ENCODE measurements at regions not wholly inside any gene's neighbourhood (a gene's known extent, or its start where the extent isn't known, plus 50 kb on each side); places are given as distances from the start of the nearest gene placed in this dataset.

- no peak for DNase-seq
- intact Hi-C loops (cut with micrococcal nuclease): no loop called here
- no peak overlapping the region for H3K4me3 ChIP-seq
- H3K9me3 ChIP-seq (replicated peaks): no peaks in the 10 kb centered on the region
- no peaks in the 10 kb centered on the region for H3K27me3 ChIP-seq (ENCODE audit: low read depth)
- H3K27ac ChIP-seq (replicated peaks): no peak overlapping the region
- H3K4me1 ChIP-seq: peaks cover 34% of the 10 kb centered on the region
- no peak for TF ChIP-seq CTCF (IDR thresholded peaks at IDR 0.05; ENCODE audit: borderline replicate concordance)
- no peaks in the 10 kb centered on the region for H3K36me3 ChIP-seq
These were observed 98.6 kb upstream of the KLF7 start for GRCh38 chr2:207264310-207264709.

- Histone ChIP-seq H3K4me3 (no peak overlapping the region), H3K36me3 (no peaks in the 10 kb centered on the region), H3K4me1 (peaks cover 27% of the 10 kb centered on the region), H3K27me3 (ENCODE audit: low read depth) (no peaks in the 10 kb centered on the region), H3K9me3 (replicated peaks) (no peaks in the 10 kb centered on the region), H3K27ac (replicated peaks) (no peak overlapping the region)
- intact Hi-C loops (cut with micrococcal nuclease): no loop called here
- DNase-seq: no peak
- no peak for TF ChIP-seq CTCF (IDR thresholded peaks at IDR 0.05; ENCODE audit: borderline replicate concordance)
These were observed 99.6 kb upstream of the KLF7 start for GRCh38 chr2:207265332-207265731.

- no peaks in the 10 kb centered on the region for H3K27me3 ChIP-seq (ENCODE audit: low read depth)
- H3K9me3 ChIP-seq (replicated peaks): no peaks in the 10 kb centered on the region
- no peak for DNase-seq
- no peak overlapping the region for H3K27ac ChIP-seq (replicated peaks)
- H3K4me1 ChIP-seq: peaks cover 26% of the 10 kb centered on the region
- no peaks in the 10 kb centered on the region for H3K36me3 ChIP-seq
- no peak for TF ChIP-seq CTCF (IDR thresholded peaks at IDR 0.05; ENCODE audit: borderline replicate concordance)
- no peak overlapping the region for H3K4me3 ChIP-seq
- intact Hi-C loops (cut with micrococcal nuclease): no loop called here
These were observed 100.1 kb upstream of the KLF7 start for GRCh38 chr2:207265869-207266268.

- Histone ChIP-seq H3K27ac (replicated peaks) (no peak overlapping the region), H3K4me1 (peaks cover 26% of the 10 kb centered on the region), H3K36me3 (no peaks in the 10 kb centered on the region), H3K9me3 (replicated peaks) (no peaks in the 10 kb centered on the region), H3K4me3 (no peak overlapping the region), H3K27me3 (ENCODE audit: low read depth) (no peaks in the 10 kb centered on the region)
- intact Hi-C loops (cut with micrococcal nuclease): no loop called here
- no peak for TF ChIP-seq CTCF (IDR thresholded peaks at IDR 0.05; ENCODE audit: borderline replicate concordance)
- no peak for DNase-seq
These were observed 100.9 kb upstream of the KLF7 start for GRCh38 chr2:207266648-207267047.

- H3K36me3 ChIP-seq: no peaks in the 10 kb centered on the region
- intact Hi-C loops (cut with micrococcal nuclease): no loop called here
- no peaks in the 10 kb centered on the region for H3K27me3 ChIP-seq (ENCODE audit: low read depth)
- no peak for DNase-seq
- H3K4me3 ChIP-seq: no peak overlapping the region
- TF ChIP-seq CTCF (IDR thresholded peaks at IDR 0.05; ENCODE audit: borderline replicate concordance): no peak
- H3K4me1 ChIP-seq: peaks cover 26% of the 10 kb centered on the region
- no peaks in the 10 kb centered on the region for H3K9me3 ChIP-seq (replicated peaks)
- no peak overlapping the region for H3K27ac ChIP-seq (replicated peaks)
These were observed 103.3 kb upstream of the KLF7 start for GRCh38 chr2:207269038-207269437.
